ENCODE measurements at regions not wholly inside any gene's neighbourhood (a gene's known extent, or its start where the extent isn't known, plus 50 kb on each side); places are given as distances from the start of the nearest gene placed in this dataset.

DNA sequence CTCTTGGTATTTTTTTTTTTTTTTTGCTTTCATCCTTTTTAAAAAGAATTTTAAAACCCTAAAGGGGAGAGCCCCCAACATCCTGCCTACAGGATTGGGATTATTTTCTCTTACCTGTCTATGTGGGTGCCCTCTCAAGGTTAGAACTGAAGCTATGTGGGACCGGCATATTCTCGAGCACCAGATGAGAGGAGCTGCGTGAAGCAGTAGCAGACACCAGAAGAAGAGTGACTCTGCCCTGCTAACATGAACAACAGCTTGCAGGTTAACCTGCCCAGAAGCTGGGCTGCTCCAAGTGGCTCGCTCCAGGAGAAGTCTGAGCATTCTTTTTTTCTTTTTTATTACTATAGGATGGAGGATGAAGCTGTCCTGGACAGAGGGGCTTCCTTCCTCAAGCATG lies 102.6 kb upstream of the SLC4A4 start:
- 94 to 96% methylated on average over 4 of the region's 4 CpGs for WGBS, 2 donors
- Histone ChIP-seq H3K4me1 (peaks cover 0 to 17% (median 6%) of the 10 kb centered on the region in 4 donors), H3K27ac (no peak overlapping the region), H3K27me3 (no peaks in the 10 kb centered on the region), H3K9me3 (no peaks in the 10 kb centered on the region), H3K36me3 (no peaks in the 10 kb centered on the region), H3K4me3 (no peak overlapping the region)
- DNase-seq (ENCODE audit: low spot score in 2 of 2), result no peak
- TF ChIP-seq POLR2A (IDR thresholded peaks at IDR 0.05) (no peak), EP300 (IDR thresholded peaks at IDR 0.05) (no peak)
- TF ChIP-seq, protein P1, sequence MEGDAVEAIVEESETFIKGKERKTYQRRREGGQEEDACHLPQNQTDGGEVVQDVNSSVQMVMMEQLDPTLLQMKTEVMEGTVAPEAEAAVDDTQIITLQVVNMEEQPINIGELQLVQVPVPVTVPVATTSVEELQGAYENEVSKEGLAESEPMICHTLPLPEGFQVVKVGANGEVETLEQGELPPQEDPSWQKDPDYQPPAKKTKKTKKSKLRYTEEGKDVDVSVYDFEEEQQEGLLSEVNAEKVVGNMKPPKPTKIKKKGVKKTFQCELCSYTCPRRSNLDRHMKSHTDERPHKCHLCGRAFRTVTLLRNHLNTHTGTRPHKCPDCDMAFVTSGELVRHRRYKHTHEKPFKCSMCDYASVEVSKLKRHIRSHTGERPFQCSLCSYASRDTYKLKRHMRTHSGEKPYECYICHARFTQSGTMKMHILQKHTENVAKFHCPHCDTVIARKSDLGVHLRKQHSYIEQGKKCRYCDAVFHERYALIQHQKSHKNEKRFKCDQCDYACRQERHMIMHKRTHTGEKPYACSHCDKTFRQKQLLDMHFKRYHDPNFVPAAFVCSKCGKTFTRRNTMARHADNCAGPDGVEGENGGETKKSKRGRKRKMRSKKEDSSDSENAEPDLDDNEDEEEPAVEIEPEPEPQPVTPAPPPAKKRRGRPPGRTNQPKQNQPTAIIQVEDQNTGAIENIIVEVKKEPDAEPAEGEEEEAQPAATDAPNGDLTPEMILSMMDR (IDR thresholded peaks at IDR 0.05), result no peak

DNA sequence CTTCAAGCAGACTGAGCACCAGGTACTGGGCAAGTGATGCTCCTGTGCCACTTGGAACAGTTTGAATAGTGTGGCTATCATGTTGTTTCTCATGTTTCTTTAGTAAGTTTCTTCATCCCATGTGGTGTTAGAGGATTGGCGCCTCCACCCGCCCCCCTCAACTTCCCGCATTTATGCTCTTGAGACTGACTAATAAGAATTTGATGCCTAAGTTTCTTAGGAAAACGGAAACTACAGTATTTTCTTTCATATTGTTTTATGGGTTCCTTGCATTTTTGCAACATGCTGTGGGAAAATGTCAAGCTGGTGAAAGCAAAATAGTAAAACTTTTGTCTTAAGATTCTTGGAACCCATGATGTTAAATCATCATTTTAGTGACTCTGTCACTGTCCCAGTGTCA lies 101.2 kb upstream of the SLC4A4 start:
- Histone ChIP-seq H3K36me3 (no peaks in the 10 kb centered on the region), H3K27me3 (no peaks in the 10 kb centered on the region), H3K9me3 (no peaks in the 10 kb centered on the region), H3K27ac (no peak overlapping the region), H3K4me1 (peaks cover 0 to 10% (median 2%) of the 10 kb centered on the region in 4 donors), H3K4me3 (no peak overlapping the region)
- TF ChIP-seq, protein P1 (IDR thresholded peaks at IDR 0.05), result no peak
- no peak for TF ChIP-seq EP300 (IDR thresholded peaks at IDR 0.05)
- TF ChIP-seq POLR2A (IDR thresholded peaks at IDR 0.05), result no peak
- WGBS, 2 donors, result 38 to 50% methylated on average over 4 of the region's 4 CpGs
- no peak for DNase-seq (ENCODE audit: low spot score in 2 of 2)

DNA sequence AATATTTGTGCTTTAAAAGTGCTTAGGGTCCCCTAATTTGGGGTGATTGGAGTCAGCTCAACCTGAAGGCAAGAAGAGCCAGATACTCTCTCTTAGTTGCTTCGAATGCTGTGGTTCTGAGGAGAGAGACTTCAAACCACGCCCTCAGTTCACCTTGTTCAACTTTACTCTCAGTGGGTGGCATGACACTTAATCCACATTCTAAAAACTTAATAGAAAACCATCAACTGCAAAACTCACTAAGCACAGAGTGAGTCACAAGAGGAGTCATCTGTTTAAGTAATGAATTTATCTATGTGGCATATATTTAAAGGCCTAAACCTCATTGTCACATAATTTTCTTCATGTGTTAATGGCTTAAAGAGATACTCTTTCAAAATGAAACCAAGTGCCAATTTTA lies 99.5 kb upstream of the SLC4A4 start:
- peaks cover 0 to 10% (median 2%) of the 10 kb centered on the region in 4 donors for H3K4me1 ChIP-seq
- H3K36me3 ChIP-seq, result no peaks in the 10 kb centered on the region
- H3K4me3 ChIP-seq, result no peak overlapping the region
- TF ChIP-seq, protein P1 (IDR thresholded peaks at IDR 0.05), result no peak
- TF ChIP-seq POLR2A (IDR thresholded peaks at IDR 0.05), result no peak
- no peak for TF ChIP-seq EP300 (IDR thresholded peaks at IDR 0.05)
- no peaks in the 10 kb centered on the region for H3K27me3 ChIP-seq
- no peak overlapping the region for H3K27ac ChIP-seq
- 86 to 95% methylated on average over 2 of the region's 2 CpGs for WGBS, 2 donors
- H3K9me3 ChIP-seq, result no peaks in the 10 kb centered on the region
- DNase-seq (ENCODE audit: low spot score in 2 of 2), result no peak

DNA sequence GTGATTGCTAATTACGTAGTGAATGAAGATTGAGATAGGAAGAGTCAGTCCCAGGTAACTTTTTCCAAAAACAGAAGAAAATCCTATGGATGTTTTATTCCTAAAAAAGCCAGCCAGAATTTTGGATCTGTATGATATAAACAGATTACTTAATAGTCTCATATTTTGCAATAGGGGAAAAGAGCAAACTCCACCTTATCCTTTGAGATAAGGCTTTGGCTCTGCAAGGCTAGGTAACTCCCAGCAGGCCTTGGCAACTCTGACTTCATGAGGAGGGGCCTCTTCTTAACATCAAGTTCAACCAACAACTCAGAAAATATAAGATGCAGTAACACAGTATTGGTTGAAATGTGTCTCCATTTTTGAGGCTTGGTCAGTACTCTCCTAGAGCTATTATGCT lies 98.7 kb upstream of the SLC4A4 start:
- TF ChIP-seq POLR2A (IDR thresholded peaks at IDR 0.05) (no peak), EP300 (IDR thresholded peaks at IDR 0.05) (no peak)
- TF ChIP-seq, protein P1 (IDR thresholded peaks at IDR 0.05), result no peak
- 86 to 100% methylated on average over 1 of the region's 1 CpG for WGBS, 2 donors
- DNase-seq (ENCODE audit: low spot score in 2 of 2), result no peak

DNA sequence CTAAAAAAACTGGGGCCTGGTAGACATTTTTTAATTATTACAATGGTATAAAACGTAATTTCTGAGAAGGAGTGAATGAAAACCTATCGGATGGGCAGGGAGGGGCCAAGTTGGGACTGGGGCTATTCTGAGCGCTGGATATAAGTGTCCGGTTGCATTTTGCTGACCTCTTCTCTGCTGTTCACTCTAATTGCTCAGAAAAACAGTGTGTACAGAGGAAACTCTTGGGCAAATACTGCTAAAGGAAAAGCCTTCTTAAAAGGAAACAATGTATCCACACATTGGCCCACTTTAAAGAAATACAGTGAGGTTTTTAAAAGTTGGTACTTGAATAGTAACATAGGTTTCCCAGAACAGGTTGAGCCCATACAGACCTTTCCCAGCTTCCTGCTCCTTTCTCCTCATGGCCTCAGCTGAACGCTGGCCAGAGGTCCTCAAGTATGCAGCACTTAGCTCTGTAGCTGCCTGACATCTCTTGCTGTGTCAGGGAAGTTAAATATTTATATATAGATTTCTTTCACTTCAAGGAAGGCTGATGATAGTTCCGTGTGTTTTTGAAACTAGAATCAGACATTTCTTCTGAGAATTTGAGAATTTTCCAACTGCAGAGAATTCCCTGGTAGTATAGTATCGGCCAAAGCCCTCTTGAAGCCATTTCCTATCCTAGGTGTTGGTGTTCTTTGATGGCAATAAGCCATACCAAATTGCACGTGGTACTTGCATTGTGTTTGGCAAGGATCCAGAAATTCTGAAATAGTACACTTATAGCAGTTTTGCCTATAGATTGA lies 97.1 kb upstream of the SLC4A4 start:
- Histone ChIP-seq H3K4me1 (peaks cover 0 to 6% (median 0%) of the 10 kb centered on the region in 4 donors), H3K27ac (no peak overlapping the region), H3K36me3 (no peaks in the 10 kb centered on the region), H3K9me3 (no peaks in the 10 kb centered on the region), H3K27me3 (no peaks in the 10 kb centered on the region), H3K4me3 (no peak overlapping the region)
- 50 to 52% methylated on average over 8 of the region's 8 CpGs for WGBS, 2 donors
- TF ChIP-seq EP300 (IDR thresholded peaks at IDR 0.05) (no peak), POLR2A (IDR thresholded peaks at IDR 0.05) (no peak)
- TF ChIP-seq, protein P1 (IDR thresholded peaks at IDR 0.05), result no peak
- no peak for DNase-seq (ENCODE audit: low spot score in 2 of 2)

More for the DNA sequence above, 98.7 kb upstream of the SLC4A4 start:
- Histone ChIP-seq H3K4me3 (no peak overlapping the region), H3K4me1 (peaks cover 0 to 10% (median 2%) of the 10 kb centered on the region in 4 donors), H3K9me3 (no peaks in the 10 kb centered on the region), H3K36me3 (no peaks in the 10 kb centered on the region), H3K27ac (no peak overlapping the region), H3K27me3 (no peaks in the 10 kb centered on the region)

All from tibial nerve (tissue), 4 donors.